NCI-H82 (cell line): ENCODE measurements at regions not wholly inside any gene's neighbourhood (a gene's known extent, or its start where the extent isn't known, plus 50 kb on each side); places are given as distances from the start of the nearest gene placed in this dataset.

Experiments
- DNase-seq: peaks from one replicate; lab custom pipeline; 2025; lab: John Stamatoyannopoulos, UW

GRCh38 chr7:41633690-41634089 is 69.2 kb downstream of the INHBA start:
- DNase-seq = no peak

GRCh38 chr7:41630741-41631140 is 72.1 kb downstream of the INHBA start:
- DNase-seq = no peak

DNA sequence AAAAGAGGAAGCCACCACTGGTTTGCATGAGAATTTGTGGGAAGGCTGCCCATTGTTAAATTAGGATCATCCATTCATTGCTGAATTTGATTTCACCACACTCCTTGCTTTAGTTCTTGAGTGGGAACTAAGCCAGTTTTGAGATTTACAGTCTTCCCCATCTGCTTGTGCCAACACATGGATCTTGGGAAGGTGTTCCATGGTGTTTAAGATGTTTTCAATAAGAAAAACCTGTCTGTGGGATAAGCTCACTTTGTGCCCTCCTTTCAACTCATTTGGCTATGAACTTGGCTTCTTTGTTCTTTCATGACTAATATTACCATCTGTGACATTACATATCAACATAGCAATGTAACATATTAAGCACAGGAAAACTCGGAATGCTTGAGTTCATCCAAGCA is 73.2 kb downstream of the INHBA start:
- DNase-seq = no peak

DNA sequence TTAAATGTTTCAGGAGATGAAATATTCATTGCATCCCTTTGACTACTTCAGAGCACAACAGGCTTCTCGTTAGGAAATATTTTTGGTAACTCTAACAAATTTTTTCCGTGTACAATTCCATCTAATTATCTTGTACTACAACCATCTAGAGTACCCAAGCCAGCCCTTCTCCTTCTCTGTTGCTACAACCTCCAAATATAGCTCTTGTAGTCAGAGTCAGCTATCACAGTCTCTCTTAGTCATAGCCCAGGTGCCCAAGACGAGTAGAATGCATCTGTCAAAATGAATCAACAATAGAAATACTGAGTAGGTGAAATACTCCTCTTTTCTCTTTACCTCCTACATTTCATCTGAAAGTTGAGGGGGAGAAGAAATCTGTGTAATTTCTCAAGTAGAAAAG is 74.0 kb downstream of the INHBA start:
- DNase-seq = no peak

DNA sequence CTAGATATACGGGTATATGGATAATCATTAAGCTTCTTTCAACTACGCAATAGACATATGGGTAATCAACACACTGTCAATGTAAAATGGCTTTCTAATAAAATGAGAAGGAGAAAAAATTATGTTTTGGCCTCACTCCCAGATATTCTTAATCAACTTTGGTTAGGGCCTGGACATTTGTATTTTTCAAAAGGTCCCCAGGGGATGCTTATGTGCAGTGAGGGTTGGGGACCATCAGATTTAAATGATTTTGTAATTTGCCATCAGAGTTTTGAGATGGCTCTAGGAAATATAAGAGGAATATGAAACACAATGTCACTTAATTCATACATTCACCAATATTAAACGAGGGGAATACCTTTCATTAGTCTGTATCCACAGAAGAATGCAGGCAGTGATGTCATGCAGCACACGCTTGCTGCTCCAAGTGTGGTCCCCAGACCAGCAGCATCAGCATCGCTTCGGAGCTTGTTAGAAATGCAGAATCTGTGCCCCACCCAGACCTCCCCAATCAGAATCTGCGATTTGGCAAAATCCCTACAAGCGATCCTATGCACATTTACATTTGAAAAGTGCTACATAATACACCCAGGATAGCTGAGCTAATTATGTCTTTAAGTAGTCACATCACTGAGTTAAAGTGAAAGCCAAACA is 75.1 kb downstream of the INHBA start:
- DNase-seq = no peak

DNA sequence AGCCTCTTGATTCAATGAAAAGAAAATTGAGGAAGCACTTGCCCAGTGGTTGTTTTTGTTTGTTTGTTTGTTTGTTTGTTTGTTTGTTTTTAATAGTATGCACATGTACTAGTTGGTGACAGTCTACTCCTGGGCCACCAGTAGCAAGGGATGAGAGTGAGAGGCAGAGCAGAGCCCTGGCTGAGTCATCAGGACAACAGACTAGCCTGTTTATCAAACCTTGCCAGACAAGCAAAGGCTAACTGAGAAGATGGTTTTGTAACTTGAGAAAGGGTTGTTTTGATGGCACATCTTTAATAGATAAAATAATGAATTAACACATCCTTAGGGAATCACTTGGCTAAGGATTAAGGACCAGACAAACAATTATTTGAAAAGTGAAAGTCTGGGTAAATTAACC is 78.1 kb downstream of the INHBA start:
- no peak for DNase-seq

DNA sequence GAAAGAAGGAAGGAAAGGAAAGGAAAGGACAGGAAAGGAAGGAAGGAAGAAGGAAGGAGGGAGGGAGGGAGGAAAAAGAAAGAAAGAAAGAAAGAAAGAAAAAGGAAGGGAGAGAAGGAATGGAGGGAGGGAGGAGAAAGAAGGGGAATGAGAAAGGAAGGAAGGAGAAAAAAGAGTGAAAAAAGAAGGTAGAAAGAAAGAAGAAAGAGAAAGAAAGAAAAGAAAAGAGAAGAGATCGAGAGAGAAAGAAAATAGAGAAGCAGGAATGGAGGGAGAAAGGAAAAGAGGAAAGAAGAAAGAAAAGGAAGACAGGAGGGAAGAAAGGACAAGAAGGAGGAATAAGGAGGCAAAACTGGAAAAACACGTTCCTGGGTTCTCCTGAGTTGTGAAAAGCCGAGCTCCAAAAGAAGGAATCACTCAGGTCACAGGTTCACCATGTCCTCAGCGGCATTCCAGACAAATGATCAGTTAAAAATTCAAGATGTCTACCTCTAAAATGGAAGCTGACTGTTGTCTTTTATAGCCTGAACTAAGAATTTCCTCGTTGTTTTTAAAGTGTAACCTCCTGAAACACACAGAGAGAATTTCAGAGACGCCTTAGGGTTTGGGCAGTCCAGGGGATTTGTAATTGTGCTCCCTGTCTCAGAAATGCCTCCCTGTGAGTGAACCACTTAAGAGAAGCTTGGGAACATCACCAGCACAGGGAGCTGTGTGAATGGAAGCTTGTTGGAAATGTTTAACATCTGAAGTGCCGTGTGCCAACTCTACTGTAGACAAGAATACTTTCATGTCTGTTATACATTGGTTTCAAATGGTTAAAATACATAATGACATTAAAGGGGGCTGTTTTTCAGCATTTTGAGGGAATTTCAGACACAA is 80.7 kb downstream of the INHBA start:
- no peak for DNase-seq

- DNase-seq = no peak
Measured at GRCh38 chr7:41617987-41618386, 84.9 kb downstream of the INHBA start.

DNA sequence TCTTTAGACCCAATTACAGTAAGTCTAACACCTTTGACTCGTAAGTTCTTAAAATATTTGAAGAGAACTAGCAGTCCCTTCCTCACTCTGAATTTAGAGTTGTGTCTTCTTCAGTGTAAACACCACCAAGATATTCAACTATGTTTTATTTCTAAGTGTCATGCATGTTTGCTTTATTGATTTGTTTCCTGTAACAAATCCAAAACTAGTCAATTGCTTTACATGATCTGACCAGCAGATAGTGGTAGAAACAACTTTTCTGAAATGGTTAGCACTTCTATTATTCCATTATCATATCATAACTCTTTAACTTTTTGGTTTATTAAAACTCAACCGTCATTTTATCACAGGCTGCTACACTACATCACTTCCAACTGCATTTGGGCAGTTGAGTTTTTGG is 90.1 kb downstream of the INHBA start:
- DNase-seq = no peak

- DNase-seq = no peak
Measured at GRCh38 chr7:41612386-41612785, 90.5 kb downstream of the INHBA start.

GRCh38 chr7:41608447-41608846 is 94.4 kb downstream of the INHBA start:
- no peak for DNase-seq

DNA sequence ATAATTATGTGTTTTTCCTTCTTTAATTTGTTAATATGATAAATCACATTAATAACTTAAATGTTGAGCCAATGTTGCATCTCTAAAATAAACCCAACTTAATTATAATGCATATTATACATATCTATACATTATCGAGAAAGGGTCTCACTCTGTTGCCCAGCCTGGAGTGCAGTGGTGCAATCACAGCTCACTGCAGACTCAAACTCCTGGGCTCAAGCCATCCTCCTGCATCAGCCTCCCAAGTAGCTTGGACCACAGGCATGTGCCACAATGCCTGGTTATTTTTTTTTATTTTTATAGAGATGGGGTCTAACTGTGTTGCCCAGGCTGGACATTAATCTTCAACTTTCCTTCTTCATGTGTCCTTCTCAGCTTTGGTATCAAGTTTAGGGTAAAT is 98.9 kb downstream of the INHBA start:
- DNase-seq = no peak

DNA sequence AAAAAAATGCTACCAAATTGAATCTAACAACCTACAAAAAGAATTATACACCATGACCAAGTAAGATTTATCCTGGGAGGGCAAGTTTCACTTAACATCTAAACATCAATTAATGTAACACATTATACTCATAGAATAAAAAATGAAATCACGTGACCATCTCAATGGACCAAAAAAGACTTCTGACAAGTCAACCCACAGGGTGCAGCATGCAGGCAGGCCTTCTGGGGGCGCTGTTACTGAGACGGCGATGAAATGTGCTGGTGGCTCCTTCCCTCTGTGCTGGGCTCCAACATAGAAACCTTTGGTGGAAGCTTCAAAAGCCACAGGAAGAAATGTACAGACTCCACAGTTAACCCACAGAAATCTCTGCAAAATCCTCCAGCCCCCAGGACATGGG is 103.1 kb downstream of the INHBA start:
- DNase-seq = no peak

GRCh38 chr7:41592794-41593193 is 110.1 kb downstream of the INHBA start:
- DNase-seq = no peak

DNA sequence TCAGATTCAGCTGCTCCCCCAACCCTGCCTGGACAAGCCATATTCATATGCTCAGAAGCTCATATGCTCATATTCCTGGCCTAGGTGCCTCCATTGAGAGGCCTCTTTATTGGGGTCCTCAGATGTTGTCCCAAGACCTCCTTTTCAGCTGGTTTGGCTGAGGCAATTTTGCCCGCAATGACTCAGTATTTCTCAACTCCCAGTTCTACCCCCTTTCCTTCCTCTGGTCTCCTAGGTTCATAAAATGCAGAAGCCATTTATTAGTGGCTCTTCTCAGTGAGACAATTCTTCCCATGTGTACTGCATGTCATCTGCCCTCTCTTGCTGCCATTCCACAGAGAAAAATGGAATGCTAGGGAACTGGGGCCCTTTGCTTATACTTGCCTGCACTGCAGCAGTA is 110.7 kb downstream of the INHBA start:
- DNase-seq = no peak

GRCh38 chr7:41590986-41591385 is 111.9 kb downstream of the INHBA start:
- no peak for DNase-seq

DNA sequence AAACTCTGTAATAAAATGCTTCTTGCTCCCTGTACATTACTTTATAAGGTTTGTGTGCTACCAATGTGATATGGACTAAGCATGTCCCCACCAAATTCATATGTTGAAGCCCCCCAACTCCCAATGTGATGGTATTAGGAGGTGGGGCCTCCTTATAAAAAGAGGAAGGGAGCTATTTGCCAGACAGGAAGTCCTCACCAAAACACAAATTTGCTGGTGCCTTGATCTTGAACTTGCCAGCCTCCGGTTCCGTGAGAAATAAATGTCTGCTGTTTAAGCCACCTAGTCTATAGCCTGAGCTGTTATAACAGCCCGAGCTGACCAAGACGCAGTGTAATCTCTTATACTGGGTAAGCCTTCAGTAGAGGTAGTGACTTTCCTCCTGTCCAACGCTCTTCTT is 114.5 kb downstream of the INHBA start:
- no peak for DNase-seq

- DNase-seq = no peak
Measured at GRCh38 chr7:41586931-41587640, 115.8 kb downstream of the INHBA start.

DNA sequence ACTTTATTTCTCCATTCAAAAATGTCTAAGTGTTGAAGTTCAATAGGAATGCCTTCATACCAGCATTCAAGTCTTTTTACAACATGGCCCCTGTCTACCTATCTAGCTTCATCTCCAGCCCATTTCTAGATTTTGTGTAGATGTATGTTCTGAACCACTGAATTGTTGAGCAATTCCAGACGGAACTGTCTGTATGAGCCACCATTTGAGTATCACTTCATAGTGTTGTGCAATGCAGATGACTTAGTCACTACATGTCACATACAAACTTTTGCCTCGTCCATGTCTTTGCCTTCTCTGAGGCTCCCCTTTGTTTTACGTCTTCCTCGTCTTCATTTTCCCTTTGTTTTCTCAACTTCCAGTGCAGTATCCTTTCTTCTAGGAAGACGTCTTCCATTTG is 118.1 kb downstream of the INHBA start:
- DNase-seq = no peak

GRCh38 chr7:41582116-41582515 is 120.8 kb downstream of the INHBA start:
- no peak for DNase-seq

DNA sequence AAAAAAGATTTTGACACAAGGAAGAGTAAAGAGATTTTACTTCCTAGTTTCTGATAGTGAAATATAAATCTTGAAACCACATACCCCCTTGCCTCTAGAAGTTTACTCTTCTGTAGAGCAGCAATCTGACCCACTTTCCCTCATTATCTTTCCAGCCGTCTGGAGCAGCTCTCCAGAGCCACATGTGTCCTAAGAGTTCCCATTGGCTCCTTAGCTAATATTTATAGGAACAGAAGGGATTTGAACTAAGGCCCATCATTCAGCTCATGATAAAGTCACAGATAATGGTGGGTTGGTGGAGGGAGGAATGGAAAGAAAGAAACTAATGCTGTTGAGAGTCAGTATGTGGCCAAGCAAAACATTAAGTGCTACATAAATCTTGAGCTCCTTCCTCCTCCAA is 121.8 kb downstream of the INHBA start:
- DNase-seq = no peak

DNA sequence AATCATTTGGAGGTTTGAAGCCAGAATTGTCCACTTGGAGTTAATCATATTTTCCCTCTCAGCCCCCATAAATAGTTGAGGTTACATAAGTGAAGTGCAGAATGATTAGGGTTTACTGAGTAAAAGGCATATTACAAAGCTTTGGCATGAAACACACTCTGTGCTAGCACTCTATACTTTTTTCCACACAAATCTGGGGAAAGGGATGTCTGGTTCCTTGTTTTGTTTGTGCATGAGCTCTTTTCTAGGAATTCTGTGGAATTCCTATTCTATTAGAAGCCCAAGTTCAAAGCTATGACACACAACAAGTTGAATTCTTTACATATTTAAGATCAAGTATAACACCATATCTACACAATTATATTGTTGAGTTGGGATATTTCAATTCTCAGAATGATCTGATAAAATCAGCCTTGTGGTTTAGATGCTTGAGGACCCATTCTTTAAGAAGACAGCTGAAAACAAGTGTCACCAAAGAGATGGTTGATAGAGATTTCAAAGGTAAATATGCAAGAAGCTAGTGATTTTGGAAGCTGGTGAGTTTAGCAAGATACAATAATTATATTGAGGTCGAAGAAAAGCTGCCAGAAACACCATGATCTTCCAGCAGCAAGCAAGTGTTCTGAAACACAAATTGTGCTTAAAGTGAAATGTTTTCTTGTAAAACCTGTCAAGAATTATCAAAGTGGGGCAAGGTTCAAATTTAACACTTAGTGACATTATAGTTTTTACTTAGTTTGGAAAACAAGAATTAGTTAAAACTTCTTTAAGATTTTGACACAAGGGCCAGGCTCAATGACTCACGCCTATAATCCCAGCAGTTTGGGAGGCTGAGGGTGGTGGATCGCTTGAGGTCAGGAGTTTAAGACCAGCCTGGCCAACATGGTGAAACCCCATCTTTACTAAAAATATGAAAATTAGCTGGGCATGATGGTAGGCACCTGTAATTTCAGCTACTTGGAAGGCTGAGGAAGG is 122.6 kb downstream of the INHBA start:
- DNase-seq = no peak
